ENCODE measurements at regions not wholly inside any gene's neighbourhood (a gene's known extent, or its start where the extent isn't known, plus 50 kb on each side); places are given as distances from the start of the nearest gene placed in this dataset.

DNA sequence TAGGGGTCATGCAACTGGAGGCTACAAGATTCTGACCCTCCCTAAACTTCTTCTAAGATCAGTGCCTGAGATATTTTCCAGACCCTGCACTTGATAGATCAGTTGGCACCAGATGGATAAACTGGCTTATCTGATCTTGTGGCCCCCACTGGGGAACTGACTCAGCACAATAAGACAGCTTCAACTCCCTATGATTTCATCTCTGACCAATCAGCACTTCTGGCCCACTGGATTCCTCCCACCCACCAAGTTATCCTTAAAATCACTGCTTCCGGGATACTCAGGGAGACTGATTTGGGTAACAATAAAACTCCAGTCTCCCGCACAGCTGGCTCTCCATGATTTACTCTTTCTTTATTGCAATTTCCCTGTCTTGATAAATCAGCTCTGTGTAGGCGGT is 2180.4 kb upstream of the WWC1 start:
- TF ChIP-seq, protein P1, sequence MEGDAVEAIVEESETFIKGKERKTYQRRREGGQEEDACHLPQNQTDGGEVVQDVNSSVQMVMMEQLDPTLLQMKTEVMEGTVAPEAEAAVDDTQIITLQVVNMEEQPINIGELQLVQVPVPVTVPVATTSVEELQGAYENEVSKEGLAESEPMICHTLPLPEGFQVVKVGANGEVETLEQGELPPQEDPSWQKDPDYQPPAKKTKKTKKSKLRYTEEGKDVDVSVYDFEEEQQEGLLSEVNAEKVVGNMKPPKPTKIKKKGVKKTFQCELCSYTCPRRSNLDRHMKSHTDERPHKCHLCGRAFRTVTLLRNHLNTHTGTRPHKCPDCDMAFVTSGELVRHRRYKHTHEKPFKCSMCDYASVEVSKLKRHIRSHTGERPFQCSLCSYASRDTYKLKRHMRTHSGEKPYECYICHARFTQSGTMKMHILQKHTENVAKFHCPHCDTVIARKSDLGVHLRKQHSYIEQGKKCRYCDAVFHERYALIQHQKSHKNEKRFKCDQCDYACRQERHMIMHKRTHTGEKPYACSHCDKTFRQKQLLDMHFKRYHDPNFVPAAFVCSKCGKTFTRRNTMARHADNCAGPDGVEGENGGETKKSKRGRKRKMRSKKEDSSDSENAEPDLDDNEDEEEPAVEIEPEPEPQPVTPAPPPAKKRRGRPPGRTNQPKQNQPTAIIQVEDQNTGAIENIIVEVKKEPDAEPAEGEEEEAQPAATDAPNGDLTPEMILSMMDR (IDR thresholded peaks at IDR 0.05), result no peak
- TF ChIP-seq ZFX (IDR thresholded peaks at IDR 0.05; ENCODE audit: borderline replicate concordance), result no peak
